ENCODE measurements at regions not wholly inside any gene's neighbourhood (a gene's known extent, or its start where the extent isn't known, plus 50 kb on each side); places are given as distances from the start of the nearest gene placed in this dataset.

DNA sequence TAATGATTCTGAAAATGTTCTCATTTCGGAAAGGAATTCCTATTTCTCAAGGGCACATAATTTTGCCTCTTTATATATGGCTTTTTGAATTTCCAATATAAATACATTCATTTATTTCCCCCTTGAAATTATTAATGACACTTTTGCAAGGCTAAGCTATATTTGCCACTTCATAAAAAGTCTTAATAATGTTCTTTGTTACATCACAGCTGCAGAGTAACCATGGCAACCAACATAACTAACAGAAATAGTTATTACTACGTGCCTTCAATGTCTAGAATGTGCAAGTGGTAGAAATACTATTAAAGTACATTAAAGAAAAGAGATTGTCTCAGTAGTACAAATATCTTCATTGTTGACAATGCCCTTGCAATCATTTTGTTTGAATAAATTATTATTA is 471.8 kb downstream of the C3orf38 start:
- TF ChIP-seq, protein P1, sequence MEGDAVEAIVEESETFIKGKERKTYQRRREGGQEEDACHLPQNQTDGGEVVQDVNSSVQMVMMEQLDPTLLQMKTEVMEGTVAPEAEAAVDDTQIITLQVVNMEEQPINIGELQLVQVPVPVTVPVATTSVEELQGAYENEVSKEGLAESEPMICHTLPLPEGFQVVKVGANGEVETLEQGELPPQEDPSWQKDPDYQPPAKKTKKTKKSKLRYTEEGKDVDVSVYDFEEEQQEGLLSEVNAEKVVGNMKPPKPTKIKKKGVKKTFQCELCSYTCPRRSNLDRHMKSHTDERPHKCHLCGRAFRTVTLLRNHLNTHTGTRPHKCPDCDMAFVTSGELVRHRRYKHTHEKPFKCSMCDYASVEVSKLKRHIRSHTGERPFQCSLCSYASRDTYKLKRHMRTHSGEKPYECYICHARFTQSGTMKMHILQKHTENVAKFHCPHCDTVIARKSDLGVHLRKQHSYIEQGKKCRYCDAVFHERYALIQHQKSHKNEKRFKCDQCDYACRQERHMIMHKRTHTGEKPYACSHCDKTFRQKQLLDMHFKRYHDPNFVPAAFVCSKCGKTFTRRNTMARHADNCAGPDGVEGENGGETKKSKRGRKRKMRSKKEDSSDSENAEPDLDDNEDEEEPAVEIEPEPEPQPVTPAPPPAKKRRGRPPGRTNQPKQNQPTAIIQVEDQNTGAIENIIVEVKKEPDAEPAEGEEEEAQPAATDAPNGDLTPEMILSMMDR (IDR thresholded peaks at IDR 0.05): no peak
- TF ChIP-seq POLR2AphosphoS5 (IDR thresholded peaks at IDR 0.05; ENCODE audit: low read depth, low read length): no peak
- TF ChIP-seq, protein P2, sequence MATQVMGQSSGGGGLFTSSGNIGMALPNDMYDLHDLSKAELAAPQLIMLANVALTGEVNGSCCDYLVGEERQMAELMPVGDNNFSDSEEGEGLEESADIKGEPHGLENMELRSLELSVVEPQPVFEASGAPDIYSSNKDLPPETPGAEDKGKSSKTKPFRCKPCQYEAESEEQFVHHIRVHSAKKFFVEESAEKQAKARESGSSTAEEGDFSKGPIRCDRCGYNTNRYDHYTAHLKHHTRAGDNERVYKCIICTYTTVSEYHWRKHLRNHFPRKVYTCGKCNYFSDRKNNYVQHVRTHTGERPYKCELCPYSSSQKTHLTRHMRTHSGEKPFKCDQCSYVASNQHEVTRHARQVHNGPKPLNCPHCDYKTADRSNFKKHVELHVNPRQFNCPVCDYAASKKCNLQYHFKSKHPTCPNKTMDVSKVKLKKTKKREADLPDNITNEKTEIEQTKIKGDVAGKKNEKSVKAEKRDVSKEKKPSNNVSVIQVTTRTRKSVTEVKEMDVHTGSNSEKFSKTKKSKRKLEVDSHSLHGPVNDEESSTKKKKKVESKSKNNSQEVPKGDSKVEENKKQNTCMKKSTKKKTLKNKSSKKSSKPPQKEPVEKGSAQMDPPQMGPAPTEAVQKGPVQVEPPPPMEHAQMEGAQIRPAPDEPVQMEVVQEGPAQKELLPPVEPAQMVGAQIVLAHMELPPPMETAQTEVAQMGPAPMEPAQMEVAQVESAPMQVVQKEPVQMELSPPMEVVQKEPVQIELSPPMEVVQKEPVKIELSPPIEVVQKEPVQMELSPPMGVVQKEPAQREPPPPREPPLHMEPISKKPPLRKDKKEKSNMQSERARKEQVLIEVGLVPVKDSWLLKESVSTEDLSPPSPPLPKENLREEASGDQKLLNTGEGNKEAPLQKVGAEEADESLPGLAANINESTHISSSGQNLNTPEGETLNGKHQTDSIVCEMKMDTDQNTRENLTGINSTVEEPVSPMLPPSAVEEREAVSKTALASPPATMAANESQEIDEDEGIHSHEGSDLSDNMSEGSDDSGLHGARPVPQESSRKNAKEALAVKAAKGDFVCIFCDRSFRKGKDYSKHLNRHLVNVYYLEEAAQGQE (IDR thresholded peaks at IDR 0.05; ENCODE audit: insufficient read depth in 1 of 2, low read depth in 2 of 2, low read length in 1 of 2): no peak
- no peak for TF ChIP-seq SIN3A (IDR thresholded peaks at IDR 0.05; ENCODE audit: borderline replicate concordance, insufficient read depth, low read depth, low read length)
- no peak for TF ChIP-seq TCF7L2 (IDR thresholded peaks at IDR 0.05; ENCODE audit: low read depth, low read length)

Data from Panc1 (cell line).